HCT116 (cell line): ENCODE measurements at regions not wholly inside any gene's neighbourhood (a gene's known extent, or its start where the extent isn't known, plus 50 kb on each side); places are given as distances from the start of the nearest gene placed in this dataset.
A peak's percentile ranks its signal among the peaks of the same experiment; 100 is the strongest.

Experiments used
- ATAC-seq: fragments of 200-7000 bp; cut with Tn5 transposase; 2 replicates; pipeline ENCODE4 v1.9.1; 2020; ENCODE audit warnings: mild to moderate bottlenecking, moderate library complexity
- BruUV-seq: library from RNA; stranded (reverse); fragments of 400-500 nt; replicated peaks from 2 replicates; lab custom pipeline; 2021; lab: Mats Ljungman, UMichigan
- CTCF ChIA-PET: fragments of 300-600 bp; sonication (Branson Sonifier 250); formaldehyde crosslinking; loops from one replicate; lab custom pipeline; 2021; ENCODE audit warnings: antibody characterized with exemption; lab: Charles Lee
- POLR2A ChIA-PET: fragments of 300-600, 350-600 bp; sonication (Branson Sonifier 250); formaldehyde crosslinking; loops from one replicate; lab custom pipeline; 2021; ENCODE audit warnings: antibody characterized with exemption; lab: Charles Lee
- RAD21 ChIA-PET, 2 experiments: fragments of 300-600 bp; sonication (Branson Sonifier 250); formaldehyde crosslinking; loops; one replicate each; lab custom pipeline; 2023; ENCODE audit warnings: low total read pairs in 2 of 2; ENCODE audit not compliant: uncharacterized antibody in 2 of 2, unreplicated experiment in 2 of 2, low non-redundant PET in 1 of 2; lab: Charles Lee
- DNase-seq: peaks from one replicate; pipeline ENCODE4 v3.0.0-alpha.2; 2010; ENCODE audit warnings: low read depth, low spot score
- H2AFZ ChIP-seq: fragments of 200-600 bp; shearing (Covaris generic), sonication (generic); 2 replicates; pipeline ENCODE4 v1.6.1; 2017; ENCODE audit warnings: low read depth, mixed run types, mixed read lengths, antibody characterized with exemption, low read length; ENCODE audit not compliant: poor library complexity, severe bottlenecking
- H3K27ac ChIP-seq: 2 replicates; pipeline ENCODE4 v1.5.1; 2012; ENCODE audit warnings: low read depth, low read length
- H3K27me3 ChIP-seq: fragments of 200-600 bp; sonication (generic); 2 replicates; pipeline ENCODE4 v1.6.1; 2016; ENCODE audit warnings: mixed run types, low read length, mixed read lengths; ENCODE audit not compliant: insufficient read depth
- H3K36me3 ChIP-seq, 2 experiments: fragments of 200-500 bp in 1 of 2; fragments of 200-600 bp in 1 of 2; sonication (Bioruptor generic) in 1 of 2; sonication (generic) in 1 of 2; 2 replicates each; pipeline versions ENCODE4 v1.5.1 to v1.6.1; 2014 to 2016; ENCODE audit warnings: low read length in 2 of 2, inconsistent platforms in 1 of 2, mixed read lengths in 1 of 2, mixed run types in 1 of 2; ENCODE audit not compliant: insufficient read depth in 2 of 2, control insufficient read depth in 1 of 2
- H3K4me1 ChIP-seq, 2 experiments: fragments of 200-600 bp in 1 of 2; sonication (generic) in 1 of 2; 2 replicates each; pipeline versions ENCODE4 v1.5.1 to v1.6.1; 2012 to 2017; ENCODE audit warnings: low read length in 2 of 2, inconsistent platforms in 1 of 2, mild to moderate bottlenecking in 1 of 2, mixed read lengths in 1 of 2, mixed run types in 1 of 2, moderate library complexity in 1 of 2; ENCODE audit not compliant: insufficient read depth in 2 of 2, control insufficient read depth in 1 of 2
- H3K4me2 ChIP-seq: fragments of 200-600 bp; sonication (generic); 2 replicates; pipeline ENCODE4 v1.6.1; 2017; ENCODE audit warnings: mixed run types, low read length, mixed read lengths
- H3K4me3 ChIP-seq, 2 experiments: fragments of 200-600 bp in 1 of 2; sonication (generic) in 1 of 2; replicated peaks in 1 of 2; 2 replicates each; pipeline ENCODE4 v1.5.1; 2011 to 2016; ENCODE audit warnings: low read length in 2 of 2, control low read depth in 1 of 2, low read depth in 1 of 2, mild to moderate bottlenecking in 1 of 2, mixed read lengths in 1 of 2, mixed run types in 1 of 2
- H3K79me2 ChIP-seq: fragments of 200-600 bp; sonication (generic); 2 replicates; pipeline ENCODE4 v1.6.1; 2017; ENCODE audit warnings: mild to moderate bottlenecking, mixed run types, low read length, moderate library complexity, mixed read lengths; ENCODE audit not compliant: insufficient read depth
- H3K9ac ChIP-seq: fragments of 200-600 bp; sonication (generic); 2 replicates; pipeline ENCODE4 v1.6.1; 2016; ENCODE audit warnings: low read length, mixed read lengths
- H3K9me2 ChIP-seq: fragments of 200-600 bp; sonication (generic), shearing (Covaris generic); 2 replicates; pipeline ENCODE4 v1.6.1; 2017; ENCODE audit warnings: mixed run types, mild to moderate bottlenecking, moderate library complexity; ENCODE audit not compliant: insufficient read depth
- H3K9me3 ChIP-seq, 2 experiments: fragments of 200-500 bp in 1 of 2; fragments of 200-600 bp in 1 of 2; sonication (Bioruptor generic) in 1 of 2; sonication (generic) in 1 of 2; 2 replicates each; pipeline ENCODE4 v1.6.1; 2014 to 2017; ENCODE audit warnings: low read length in 2 of 2, mixed read lengths in 2 of 2, inconsistent platforms in 1 of 2, low read depth in 1 of 2, mild to moderate bottlenecking in 1 of 2, mixed run types in 1 of 2, moderate library complexity in 1 of 2; ENCODE audit not compliant: control insufficient read depth in 1 of 2, insufficient read depth in 1 of 2
- H4K20me1 ChIP-seq: fragments of 200-600 bp; sonication (generic), shearing (Covaris generic); 2 replicates; pipeline ENCODE4 v1.6.1; 2017; ENCODE audit warnings: mixed run types, mild to moderate bottlenecking, moderate library complexity; ENCODE audit not compliant: insufficient read depth
- CBX3 ChIP-seq: IDR thresholded peaks from 2 replicates; pipeline ENCODE4 v1.6.1; 2012; ENCODE audit warnings: low read depth
- CEBPB ChIP-seq: IDR thresholded peaks from 2 replicates; pipeline ENCODE4 v1.6.1; 2012; ENCODE audit warnings: low read depth
- EGR1 ChIP-seq: IDR thresholded peaks from 2 replicates; pipeline ENCODE4 v1.6.1; 2012; ENCODE audit warnings: low read depth
- EZH2phosphoT487 ChIP-seq: fragments of 200-600 bp; IDR thresholded peaks from 2 replicates; pipeline ENCODE4 v1.6.1; 2018; ENCODE audit warnings: antibody characterized with exemption, borderline replicate concordance
- POLR2A ChIP-seq: IDR thresholded peaks from 2 replicates; pipeline ENCODE4 v1.7.0; 2011; ENCODE audit warnings: borderline replicate concordance; ENCODE audit not compliant: insufficient read depth, insufficient read length; ENCODE audit errors: extremely low read depth
- RAD21 ChIP-seq: IDR thresholded peaks from 2 replicates; pipeline ENCODE4 v1.6.1; 2012; ENCODE audit warnings: low read depth, mild to moderate bottlenecking
- SIN3A ChIP-seq: IDR thresholded peaks from 2 replicates; pipeline ENCODE4 v1.6.1; 2012; ENCODE audit warnings: low read depth
- SRF ChIP-seq: IDR thresholded peaks from 2 replicates; pipeline ENCODE4 v1.6.1; 2012; ENCODE audit warnings: low read depth
- YY1 ChIP-seq: IDR thresholded peaks from 2 replicates; pipeline ENCODE4 v1.6.1; 2011; ENCODE audit warnings: low read length, low read depth, moderate library complexity, mild to moderate bottlenecking; ENCODE audit not compliant: insufficient replicate concordance; ENCODE audit errors: extremely low read depth
- ZNF274 ChIP-seq: fragments of 200-500 bp; sonication (Bioruptor generic); IDR thresholded peaks from 2 replicates; pipeline ENCODE4 v1.6.1; 2014; ENCODE audit warnings: mild to moderate bottlenecking, low read depth, low read length, inconsistent platforms
- intact Hi-C: fragments of 100-400 bp; cut with micrococcal nuclease; formaldehyde crosslinking; loops from 2 replicates; pipeline ENCODE4 v1.10.0; 2022
- TF ChIP-seq, protein P1 (sequence below): IDR thresholded peaks from 2 replicates; pipeline ENCODE4 v1.6.1; 2011; ENCODE audit warnings: mild to moderate bottlenecking, low read length, moderate library complexity; ENCODE audit not compliant: insufficient replicate concordance; ENCODE audit errors: extremely low read depth
- TF ChIP-seq, protein P2 (sequence below), 3 experiments: fragments of 200-600 bp in 1 of 3; sonication (generic) in 1 of 3; IDR thresholded peaks in 2 of 3; conservative IDR thresholded peaks in 1 of 3; 2 replicates each; pipeline ENCODE4 v1.5.1; 2012 to 2017; ENCODE audit warnings: low read depth in 2 of 3, low read length in 2 of 3, antibody characterized with exemption in 1 of 3, borderline replicate concordance in 1 of 3, control low read depth in 1 of 3, mild to moderate bottlenecking in 1 of 3, mixed read lengths in 1 of 3, mixed run types in 1 of 3, moderate library complexity in 1 of 3; ENCODE audit not compliant: insufficient read depth in 1 of 3

DNA sequence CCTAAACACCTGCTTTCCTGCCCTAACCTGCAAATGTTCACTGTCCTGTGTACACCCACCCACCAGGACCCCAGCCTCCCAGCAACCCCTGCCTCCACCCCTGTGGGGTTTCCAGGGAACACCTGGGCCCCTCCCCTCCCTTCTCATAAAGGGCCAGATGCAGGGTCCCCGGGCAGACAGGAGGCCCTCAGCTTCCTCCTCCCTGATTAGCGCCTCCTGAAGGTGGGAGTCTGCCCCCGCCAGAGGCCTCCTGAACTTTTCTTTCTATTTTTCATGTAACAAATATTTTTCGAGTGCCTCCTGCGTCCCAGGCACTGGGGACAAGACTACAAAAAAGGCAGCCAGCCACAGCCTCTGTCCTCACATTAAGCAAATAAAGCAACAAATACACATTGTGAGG is 135.4 kb upstream of the LINGO1 start:
- intact Hi-C loops, result no loop called here
- no peaks in the 10 kb centered on the region for H3K27me3 ChIP-seq
- no peaks in the 10 kb centered on the region for H3K79me2 ChIP-seq
- no peak overlapping the region for H2AFZ ChIP-seq
- CTCF ChIA-PET, result no interaction called here
- no peaks in the 10 kb centered on the region for H3K4me1 ChIP-seq
- H3K4me3 ChIP-seq, result no peak overlapping the region
- RAD21 ChIA-PET, result no interaction called here
- no peak overlapping the region for H3K27ac ChIP-seq
- no peak for DNase-seq
- POLR2A ChIA-PET, result no interaction called here
- H3K4me2 ChIP-seq, result no peak overlapping the region
- no peaks in the 10 kb centered on the region for H3K36me3 ChIP-seq
- no peaks in the 10 kb centered on the region for H4K20me1 ChIP-seq
- TF ChIP-seq, protein P1, sequence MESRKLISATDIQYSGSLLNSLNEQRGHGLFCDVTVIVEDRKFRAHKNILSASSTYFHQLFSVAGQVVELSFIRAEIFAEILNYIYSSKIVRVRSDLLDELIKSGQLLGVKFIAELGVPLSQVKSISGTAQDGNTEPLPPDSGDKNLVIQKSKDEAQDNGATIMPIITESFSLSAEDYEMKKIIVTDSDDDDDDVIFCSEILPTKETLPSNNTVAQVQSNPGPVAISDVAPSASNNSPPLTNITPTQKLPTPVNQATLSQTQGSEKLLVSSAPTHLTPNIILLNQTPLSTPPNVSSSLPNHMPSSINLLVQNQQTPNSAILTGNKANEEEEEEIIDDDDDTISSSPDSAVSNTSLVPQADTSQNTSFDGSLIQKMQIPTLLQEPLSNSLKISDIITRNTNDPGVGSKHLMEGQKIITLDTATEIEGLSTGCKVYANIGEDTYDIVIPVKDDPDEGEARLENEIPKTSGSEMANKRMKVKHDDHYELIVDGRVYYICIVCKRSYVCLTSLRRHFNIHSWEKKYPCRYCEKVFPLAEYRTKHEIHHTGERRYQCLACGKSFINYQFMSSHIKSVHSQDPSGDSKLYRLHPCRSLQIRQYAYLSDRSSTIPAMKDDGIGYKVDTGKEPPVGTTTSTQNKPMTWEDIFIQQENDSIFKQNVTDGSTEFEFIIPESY, result no peak
- TF ChIP-seq SRF, result no peak
- TF ChIP-seq, protein P2, sequence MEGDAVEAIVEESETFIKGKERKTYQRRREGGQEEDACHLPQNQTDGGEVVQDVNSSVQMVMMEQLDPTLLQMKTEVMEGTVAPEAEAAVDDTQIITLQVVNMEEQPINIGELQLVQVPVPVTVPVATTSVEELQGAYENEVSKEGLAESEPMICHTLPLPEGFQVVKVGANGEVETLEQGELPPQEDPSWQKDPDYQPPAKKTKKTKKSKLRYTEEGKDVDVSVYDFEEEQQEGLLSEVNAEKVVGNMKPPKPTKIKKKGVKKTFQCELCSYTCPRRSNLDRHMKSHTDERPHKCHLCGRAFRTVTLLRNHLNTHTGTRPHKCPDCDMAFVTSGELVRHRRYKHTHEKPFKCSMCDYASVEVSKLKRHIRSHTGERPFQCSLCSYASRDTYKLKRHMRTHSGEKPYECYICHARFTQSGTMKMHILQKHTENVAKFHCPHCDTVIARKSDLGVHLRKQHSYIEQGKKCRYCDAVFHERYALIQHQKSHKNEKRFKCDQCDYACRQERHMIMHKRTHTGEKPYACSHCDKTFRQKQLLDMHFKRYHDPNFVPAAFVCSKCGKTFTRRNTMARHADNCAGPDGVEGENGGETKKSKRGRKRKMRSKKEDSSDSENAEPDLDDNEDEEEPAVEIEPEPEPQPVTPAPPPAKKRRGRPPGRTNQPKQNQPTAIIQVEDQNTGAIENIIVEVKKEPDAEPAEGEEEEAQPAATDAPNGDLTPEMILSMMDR (IDR thresholded peaks at IDR 0.05 in 2 of 3, conservative IDR thresholded peaks at IDR 0.05 in 1 of 3; ENCODE audit: borderline replicate concordance in 1 of 3, insufficient read depth in 1 of 3, low read depth in 2 of 3, low read length in 2 of 3), result peak in 1 of 3 experiments; percentile 11; a peak in 1 of 6 replicates
- TF ChIP-seq, all 23 proteins: peak for 1
- no TSS peak for BruUV-seq
- Histone ChIP-seq H3K9ac (no peak overlapping the region), H3K9me2 (no peaks in the 10 kb centered on the region), H3K9me3 (no peaks in the 10 kb centered on the region)
- ATAC-seq, result no peak

DNA sequence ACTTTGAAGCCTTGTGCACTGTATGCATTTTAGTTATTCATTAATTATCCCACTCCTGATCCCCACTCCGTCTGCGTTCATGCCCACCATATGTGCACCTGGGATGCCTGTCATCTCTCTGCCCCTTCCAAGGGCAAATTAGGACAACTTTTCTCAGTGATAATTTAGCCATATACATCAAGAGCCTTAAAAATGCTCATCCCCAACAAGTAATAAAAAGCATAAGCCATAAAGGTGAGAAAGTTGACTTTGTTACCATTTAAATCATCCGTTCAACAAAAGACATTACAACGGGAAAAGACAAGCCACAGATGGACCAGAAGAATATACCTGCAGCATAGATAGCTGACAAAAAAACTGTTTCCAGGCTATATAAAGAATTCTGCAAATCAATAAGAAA is 131.4 kb upstream of the LINGO1 start:
- Histone ChIP-seq H4K20me1 (no peaks in the 10 kb centered on the region), H3K4me1 (peaks cover 11 to 16% of the 10 kb centered on the region in 2 experiments), H3K36me3 (no peaks in the 10 kb centered on the region), H3K79me2 (no peaks in the 10 kb centered on the region), H3K9me3 (no peaks in the 10 kb centered on the region), H3K9me2 (no peaks in the 10 kb centered on the region), H2AFZ (no peak overlapping the region), H3K27ac (no peak overlapping the region), H3K9ac (no peak overlapping the region), H3K27me3 (no peaks in the 10 kb centered on the region), H3K4me3 (no peak overlapping the region), H3K4me2 (no peak overlapping the region)
- CTCF ChIA-PET, result no interaction called here
- RAD21 ChIA-PET, result no interaction called here
- TF ChIP-seq ZNF274 (no peak), SRF (no peak), POLR2A (no peak), CBX3 (no peak), EGR1 (no peak), YY1 (no peak), RAD21 (no peak), CEBPB (no peak), EZH2phosphoT487 (no peak), SIN3A (no peak)
- DNase-seq, result no peak
- BruUV-seq, result no TSS peak
- no peak for ATAC-seq
- POLR2A ChIA-PET, result no interaction called here
- intact Hi-C loops, result no loop called here
